ENCODE measurements at regions not wholly inside any gene's neighbourhood (a gene's known extent, or its start where the extent isn't known, plus 50 kb on each side); places are given as distances from the start of the nearest gene placed in this dataset.

DNA sequence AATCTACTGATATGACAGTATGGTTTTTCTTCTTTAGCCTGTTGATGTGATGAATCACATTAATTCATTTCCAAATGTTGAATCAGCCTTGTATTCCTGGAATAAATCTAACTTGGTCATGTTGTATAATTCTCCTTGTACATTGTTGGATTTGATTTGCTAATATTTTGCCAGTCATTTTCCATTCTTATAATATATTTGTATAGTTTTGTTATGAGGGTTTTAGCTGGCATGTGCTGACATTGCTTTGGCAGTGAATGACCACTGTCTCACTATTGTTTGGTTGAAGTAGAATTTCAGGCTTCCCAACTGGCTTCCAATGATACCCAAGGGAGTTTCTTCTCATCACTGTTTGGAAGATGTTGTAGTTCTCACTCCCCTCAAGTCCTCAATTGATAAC lies 983.0 kb upstream of the PTPRD start:
- no peak for TF ChIP-seq ZFX (IDR thresholded peaks at IDR 0.05; ENCODE audit: borderline replicate concordance)
- TF ChIP-seq, protein P1, sequence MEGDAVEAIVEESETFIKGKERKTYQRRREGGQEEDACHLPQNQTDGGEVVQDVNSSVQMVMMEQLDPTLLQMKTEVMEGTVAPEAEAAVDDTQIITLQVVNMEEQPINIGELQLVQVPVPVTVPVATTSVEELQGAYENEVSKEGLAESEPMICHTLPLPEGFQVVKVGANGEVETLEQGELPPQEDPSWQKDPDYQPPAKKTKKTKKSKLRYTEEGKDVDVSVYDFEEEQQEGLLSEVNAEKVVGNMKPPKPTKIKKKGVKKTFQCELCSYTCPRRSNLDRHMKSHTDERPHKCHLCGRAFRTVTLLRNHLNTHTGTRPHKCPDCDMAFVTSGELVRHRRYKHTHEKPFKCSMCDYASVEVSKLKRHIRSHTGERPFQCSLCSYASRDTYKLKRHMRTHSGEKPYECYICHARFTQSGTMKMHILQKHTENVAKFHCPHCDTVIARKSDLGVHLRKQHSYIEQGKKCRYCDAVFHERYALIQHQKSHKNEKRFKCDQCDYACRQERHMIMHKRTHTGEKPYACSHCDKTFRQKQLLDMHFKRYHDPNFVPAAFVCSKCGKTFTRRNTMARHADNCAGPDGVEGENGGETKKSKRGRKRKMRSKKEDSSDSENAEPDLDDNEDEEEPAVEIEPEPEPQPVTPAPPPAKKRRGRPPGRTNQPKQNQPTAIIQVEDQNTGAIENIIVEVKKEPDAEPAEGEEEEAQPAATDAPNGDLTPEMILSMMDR (IDR thresholded peaks at IDR 0.05) = no peak

Data from 22Rv1 (cell line).